Gastrocnemius medialis (tissue), 4 donors: ENCODE measurements at regions not wholly inside any gene's neighbourhood (a gene's known extent, or its start where the extent isn't known, plus 50 kb on each side); places are given as distances from the start of the nearest gene placed in this dataset.

Experiments used
- POLR2A ChIP-seq, 2 donors: fragments of 450-650 bp; IDR thresholded peaks; one replicate each; pipeline ENCODE4 v1.6.1; 2017; ENCODE audit warnings: antibody characterized with exemption in 2 of 2, mild to moderate bottlenecking in 2 of 2, moderate library complexity in 2 of 2
- TF ChIP-seq, protein P1 (sequence below), 5 experiments: fragments of 450-650 bp in 3 of 5; fragments of 200-600 bp in 2 of 5; sonication (generic) in 2 of 5; IDR thresholded peaks in 4 of 5; conservative IDR thresholded peaks in 1 of 5; 1 replicate in 4 of 5; 2 replicates in 1 of 5; pipeline ENCODE4 v1.5.1; 2016 to 2019; ENCODE audit warnings: antibody characterized with exemption in 5 of 5, mild to moderate bottlenecking in 3 of 5, moderate library complexity in 3 of 5

DNA sequence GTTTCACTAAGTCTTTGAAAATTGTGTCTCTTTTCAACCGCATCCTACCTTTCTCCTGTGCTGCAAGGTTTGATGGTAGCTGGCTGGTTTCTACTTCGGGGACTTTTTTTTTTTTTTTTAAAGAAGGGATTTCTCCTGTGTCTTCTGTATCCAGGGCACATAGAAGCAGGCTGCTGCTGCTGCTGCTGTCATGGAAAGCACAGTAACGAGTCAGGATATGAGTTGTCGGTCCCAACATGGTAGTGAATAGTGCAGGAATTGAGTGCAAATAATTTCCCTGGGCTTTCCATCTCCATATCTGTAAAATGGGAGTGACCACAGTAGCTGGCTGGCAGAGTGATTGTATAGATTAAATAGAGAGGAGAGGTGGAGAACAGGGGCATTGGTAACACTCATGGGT, 118.3 kb upstream of the NAV2 start:
- TF ChIP-seq, protein P1, sequence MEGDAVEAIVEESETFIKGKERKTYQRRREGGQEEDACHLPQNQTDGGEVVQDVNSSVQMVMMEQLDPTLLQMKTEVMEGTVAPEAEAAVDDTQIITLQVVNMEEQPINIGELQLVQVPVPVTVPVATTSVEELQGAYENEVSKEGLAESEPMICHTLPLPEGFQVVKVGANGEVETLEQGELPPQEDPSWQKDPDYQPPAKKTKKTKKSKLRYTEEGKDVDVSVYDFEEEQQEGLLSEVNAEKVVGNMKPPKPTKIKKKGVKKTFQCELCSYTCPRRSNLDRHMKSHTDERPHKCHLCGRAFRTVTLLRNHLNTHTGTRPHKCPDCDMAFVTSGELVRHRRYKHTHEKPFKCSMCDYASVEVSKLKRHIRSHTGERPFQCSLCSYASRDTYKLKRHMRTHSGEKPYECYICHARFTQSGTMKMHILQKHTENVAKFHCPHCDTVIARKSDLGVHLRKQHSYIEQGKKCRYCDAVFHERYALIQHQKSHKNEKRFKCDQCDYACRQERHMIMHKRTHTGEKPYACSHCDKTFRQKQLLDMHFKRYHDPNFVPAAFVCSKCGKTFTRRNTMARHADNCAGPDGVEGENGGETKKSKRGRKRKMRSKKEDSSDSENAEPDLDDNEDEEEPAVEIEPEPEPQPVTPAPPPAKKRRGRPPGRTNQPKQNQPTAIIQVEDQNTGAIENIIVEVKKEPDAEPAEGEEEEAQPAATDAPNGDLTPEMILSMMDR (IDR thresholded peaks at IDR 0.05 in 4 of 5, conservative IDR thresholded peaks at IDR 0.05 in 1 of 5) = no peak
- TF ChIP-seq POLR2A (IDR thresholded peaks at IDR 0.05) = no peak
